Kidney (tissue), 13 donors: ENCODE measurements at regions not wholly inside any gene's neighbourhood (a gene's known extent, or its start where the extent isn't known, plus 50 kb on each side); places are given as distances from the start of the nearest gene placed in this dataset.

ENCODE experiments used
- DNase-seq, 5 donors: peaks; one replicate each; pipeline ENCODE4 v3.0.0-alpha.2; 2013 to 2020
- FAIRE-seq: peaks from 2 replicates; lab custom pipeline; 2012; peaks lifted over from hg19 to GRCh38; lab: Jason Lieb, UNC
- H3K27ac ChIP-seq, 2 donors: one replicate each; pipeline ENCODE4 v1.7.0; 2013; ENCODE audit warnings: low read depth in 2 of 2, low read length in 2 of 2, inconsistent platforms in 1 of 2
- H3K27me3 ChIP-seq: one replicate; pipeline ENCODE4 v1.7.1; 2013; ENCODE audit warnings: low read length, inconsistent platforms; ENCODE audit not compliant: control insufficient read depth, insufficient read depth
- H3K36me3 ChIP-seq, 3 donors: one replicate each; pipeline versions ENCODE4 v1.7.0 to v1.7.1; 2013; ENCODE audit warnings: low read length in 3 of 3, control low read depth in 1 of 3, inconsistent platforms in 1 of 3; ENCODE audit not compliant: insufficient read depth in 3 of 3, control insufficient read depth in 2 of 3
- H3K4me1 ChIP-seq, 3 donors: one replicate each; pipeline versions ENCODE4 v1.7.0 to v1.7.1; 2013; ENCODE audit warnings: low read length in 3 of 3, inconsistent platforms in 1 of 3, low read depth in 1 of 3; ENCODE audit not compliant: control insufficient read depth in 2 of 3, insufficient read depth in 2 of 3
- H3K4me3 ChIP-seq, 3 donors: one replicate each; pipeline versions ENCODE4 v1.7.0 to v1.8.1; 2013; ENCODE audit warnings: low read length in 3 of 3, control low read depth in 1 of 3, inconsistent platforms in 1 of 3
- H3K9ac ChIP-seq, 3 donors: one replicate each; pipeline versions ENCODE4 v1.7.0 to v1.7.1; 2013; ENCODE audit warnings: low read length in 3 of 3, control low read depth in 1 of 3, inconsistent platforms in 1 of 3
- H3K9me3 ChIP-seq, 3 donors: one replicate each; pipeline versions ENCODE4 v1.7.0 to v1.7.1; 2013; ENCODE audit warnings: low read length in 3 of 3, control low read depth in 1 of 3, inconsistent platforms in 1 of 3; ENCODE audit not compliant: control insufficient read depth in 2 of 3, insufficient read depth in 1 of 3
- intact Hi-C: fragments of 100-400 bp; cut with DNase I; formaldehyde crosslinking; loops from one replicate; pipeline ENCODE4 v1.11.1; 2022
- TF ChIP-seq, protein P1 (sequence below): IDR thresholded peaks from 3 replicates; pipeline ENCODE4 v1.5.1; 2012; ENCODE audit warnings: mild to moderate bottlenecking, moderate library complexity, borderline replicate concordance; ENCODE audit not compliant: insufficient read depth; ENCODE audit errors: extremely low read depth
- donor health status: control.
- donor health status: control.
- donor health status: control.
- donor health status: control.
- donor health status: control.
- donor health status: DM: yes; HTN: yes; CAD: no.
- donor health status: Normal renal cell carcinoma (clear cell type).

DNA sequence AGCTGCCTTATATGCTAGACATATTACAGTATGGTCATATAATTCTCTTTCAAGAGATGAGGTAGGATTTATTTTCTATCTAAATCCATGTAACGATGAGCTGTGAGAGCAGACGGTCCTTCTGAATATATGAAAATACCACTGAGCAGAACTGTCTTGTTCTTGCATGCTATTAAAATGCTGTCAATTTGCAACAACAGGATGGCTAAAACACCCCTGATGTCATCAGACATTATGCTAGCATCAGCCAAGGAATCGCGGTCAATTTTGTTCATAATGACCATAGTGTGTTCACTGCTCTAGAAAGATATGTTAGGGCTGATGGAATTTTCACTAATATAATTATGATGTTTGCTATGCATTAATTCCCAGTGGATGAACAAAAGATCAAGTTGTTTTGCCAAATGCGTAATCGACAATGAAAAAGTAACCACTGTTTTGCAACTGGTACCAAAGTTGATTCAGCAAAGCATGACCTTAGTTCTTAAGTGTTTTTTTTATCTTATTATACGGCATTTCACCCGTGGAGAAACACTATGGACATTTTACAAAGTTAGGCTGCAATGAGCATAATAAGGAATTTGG is 765.4 kb upstream of the NR2F2 start:
- intact Hi-C loops, result no loop called here
- Histone ChIP-seq H3K27ac (no peak overlapping the region), H3K36me3 (no peaks in the 10 kb centered on the region), H3K4me1 (peaks cover 0 to 2% (median 0%) of the 10 kb centered on the region in 3 donors), H3K9ac (no peak overlapping the region), H3K9me3 (no peaks in the 10 kb centered on the region), H3K4me3 (no peak overlapping the region), H3K27me3 (no peaks in the 10 kb centered on the region)
- TF ChIP-seq, protein P1, sequence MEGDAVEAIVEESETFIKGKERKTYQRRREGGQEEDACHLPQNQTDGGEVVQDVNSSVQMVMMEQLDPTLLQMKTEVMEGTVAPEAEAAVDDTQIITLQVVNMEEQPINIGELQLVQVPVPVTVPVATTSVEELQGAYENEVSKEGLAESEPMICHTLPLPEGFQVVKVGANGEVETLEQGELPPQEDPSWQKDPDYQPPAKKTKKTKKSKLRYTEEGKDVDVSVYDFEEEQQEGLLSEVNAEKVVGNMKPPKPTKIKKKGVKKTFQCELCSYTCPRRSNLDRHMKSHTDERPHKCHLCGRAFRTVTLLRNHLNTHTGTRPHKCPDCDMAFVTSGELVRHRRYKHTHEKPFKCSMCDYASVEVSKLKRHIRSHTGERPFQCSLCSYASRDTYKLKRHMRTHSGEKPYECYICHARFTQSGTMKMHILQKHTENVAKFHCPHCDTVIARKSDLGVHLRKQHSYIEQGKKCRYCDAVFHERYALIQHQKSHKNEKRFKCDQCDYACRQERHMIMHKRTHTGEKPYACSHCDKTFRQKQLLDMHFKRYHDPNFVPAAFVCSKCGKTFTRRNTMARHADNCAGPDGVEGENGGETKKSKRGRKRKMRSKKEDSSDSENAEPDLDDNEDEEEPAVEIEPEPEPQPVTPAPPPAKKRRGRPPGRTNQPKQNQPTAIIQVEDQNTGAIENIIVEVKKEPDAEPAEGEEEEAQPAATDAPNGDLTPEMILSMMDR, result no peak
- FAIRE-seq (no peak), DNase-seq (no peak)

GRCh38 chr15:95565690-95566089 is 764.8 kb upstream of the NR2F2 start:
- Histone ChIP-seq H3K27ac (no peak overlapping the region), H3K27me3 (no peaks in the 10 kb centered on the region), H3K36me3 (no peaks in the 10 kb centered on the region), H3K9ac (no peak overlapping the region), H3K4me1 (peaks cover 0 to 2% (median 0%) of the 10 kb centered on the region in 3 donors), H3K9me3 (no peaks in the 10 kb centered on the region), H3K4me3 (no peak overlapping the region)
- no peak for FAIRE-seq
- peak in 2 of 5 donors; percentile 76 to 84 for DNase-seq
- intact Hi-C loops, result no loop called here
- TF ChIP-seq, protein P1, result no peak

GRCh38 chr15:95567686-95568085 is 762.8 kb upstream of the NR2F2 start:
- no peaks in the 10 kb centered on the region for H3K27me3 ChIP-seq
- no peak overlapping the region for H3K4me3 ChIP-seq
- H3K36me3 ChIP-seq, result no peaks in the 10 kb centered on the region
- DNase-seq (no peak), FAIRE-seq (no peak)
- peaks cover 0 to 2% (median 0%) of the 10 kb centered on the region in 3 donors for H3K4me1 ChIP-seq
- H3K27ac ChIP-seq, result no peak overlapping the region
- TF ChIP-seq, protein P1, result no peak
- H3K9ac ChIP-seq, result no peak overlapping the region
- peaks cover 2 to 6% (median 4%) of the 10 kb centered on the region in 3 donors for H3K9me3 ChIP-seq
- intact Hi-C loops, result no loop called here

GRCh38 chr15:95574053-95574452 is 756.4 kb upstream of the NR2F2 start:
- no peak for FAIRE-seq

More at GRCh38 chr15:95574053-95574452, 756.4 kb upstream of the NR2F2 start:
- H3K9me3 ChIP-seq, result peaks cover 2 to 6% (median 4%) of the 10 kb centered on the region in 3 donors
- no peak overlapping the region for H3K27ac ChIP-seq
- no peak overlapping the region for H3K4me3 ChIP-seq
- intact Hi-C loops, result no loop called here
- H3K27me3 ChIP-seq, result no peaks in the 10 kb centered on the region
- H3K9ac ChIP-seq, result no peak overlapping the region
- peaks cover 0 to 4% (median 0%) of the 10 kb centered on the region in 3 donors for H3K4me1 ChIP-seq
- no peaks in the 10 kb centered on the region for H3K36me3 ChIP-seq
- no peak for DNase-seq
- TF ChIP-seq, protein P1, result no peak
